Esophagus squamous epithelium (tissue), 4 donors: ENCODE measurements at regions not wholly inside any gene's neighbourhood (a gene's known extent, or its start where the extent isn't known, plus 50 kb on each side); places are given as distances from the start of the nearest gene placed in this dataset.

Experiments used
- CTCF ChIP-seq, 6 experiments: fragments of 450-650 bp in 4 of 6; fragments of 200-600 bp in 2 of 6; sonication (generic) in 2 of 6; IDR thresholded peaks; one replicate each; pipeline ENCODE4 v1.5.1; 2016 to 2019; ENCODE audit warnings: antibody characterized with exemption in 6 of 6, mild to moderate bottlenecking in 4 of 6, moderate library complexity in 4 of 6
- POLR2A ChIP-seq, 4 donors: fragments of 450-650 bp; IDR thresholded peaks; one replicate each; pipeline ENCODE4 v1.6.1; 2017; ENCODE audit warnings: antibody characterized with exemption in 4 of 4, mild to moderate bottlenecking in 4 of 4, moderate library complexity in 3 of 4

GRCh38 chr1:219692981-219693380, 80.1 kb upstream of the ZC3H11B start:
- no peak for TF ChIP-seq CTCF (IDR thresholded peaks at IDR 0.05)
- TF ChIP-seq POLR2A (IDR thresholded peaks at IDR 0.05), result no peak
